GM08714 (cell line): ENCODE measurements at regions not wholly inside any gene's neighbourhood (a gene's known extent, or its start where the extent isn't known, plus 50 kb on each side); places are given as distances from the start of the nearest gene placed in this dataset.
"Not testable (repeated sequence)": the region's sequence is repeated elsewhere in the genome, so short reads cannot be mapped to it uniquely, and the experiment has no call there.

Source experiments
- H3K4me3 ChIP-seq: fragments of 200-500 bp; sonication (Bioruptor generic); 2 replicates; pipeline ENCODE4 v1.5.1; 2014; ENCODE audit warnings: mild to moderate bottlenecking, low read length, inconsistent platforms
- ZNF274 ChIP-seq: IDR thresholded peaks from 2 replicates; pipeline ENCODE4 v1.6.1; 2012; ENCODE audit warnings: mild to moderate bottlenecking, low read depth, low read length

DNA sequence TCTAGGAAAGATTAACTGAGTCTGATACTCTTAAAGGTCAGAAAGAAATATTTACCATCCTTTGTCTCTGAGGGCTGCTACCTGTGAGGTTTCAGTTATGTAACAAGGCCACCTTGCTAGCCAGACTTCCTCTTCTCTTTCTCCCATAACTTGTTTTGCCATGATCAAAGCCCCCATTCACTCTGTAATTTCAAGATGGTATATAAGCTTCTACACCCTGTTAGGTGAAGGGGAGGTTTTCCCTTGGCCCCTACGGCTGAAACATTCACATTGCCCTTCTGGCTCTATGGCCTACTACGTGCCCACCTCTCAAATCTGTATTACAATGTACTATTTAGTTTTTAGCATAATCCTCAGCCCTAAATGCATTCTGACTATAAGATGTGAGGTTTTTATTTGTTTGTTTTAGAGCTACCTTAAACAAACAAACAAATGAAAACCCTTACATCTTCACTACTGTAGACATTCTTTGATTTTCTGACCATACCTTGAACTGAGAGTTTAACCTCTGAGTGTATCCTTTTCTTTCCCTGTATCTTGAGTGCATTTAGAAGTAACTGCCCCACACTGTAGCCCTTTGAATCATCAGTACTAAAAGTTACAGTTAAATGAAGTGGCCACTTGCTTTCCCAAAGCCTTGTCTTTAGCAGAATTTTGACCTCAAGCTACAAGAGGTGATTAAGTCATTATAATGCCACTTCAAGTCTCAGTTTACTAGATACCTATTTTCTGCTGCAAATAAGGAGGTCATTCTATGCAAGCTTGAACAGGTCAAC, 332.2 kb downstream of the SOCS6 start:
- TF ChIP-seq ZNF274: no peak
- H3K4me3 ChIP-seq: no peak overlapping the region

DNA sequence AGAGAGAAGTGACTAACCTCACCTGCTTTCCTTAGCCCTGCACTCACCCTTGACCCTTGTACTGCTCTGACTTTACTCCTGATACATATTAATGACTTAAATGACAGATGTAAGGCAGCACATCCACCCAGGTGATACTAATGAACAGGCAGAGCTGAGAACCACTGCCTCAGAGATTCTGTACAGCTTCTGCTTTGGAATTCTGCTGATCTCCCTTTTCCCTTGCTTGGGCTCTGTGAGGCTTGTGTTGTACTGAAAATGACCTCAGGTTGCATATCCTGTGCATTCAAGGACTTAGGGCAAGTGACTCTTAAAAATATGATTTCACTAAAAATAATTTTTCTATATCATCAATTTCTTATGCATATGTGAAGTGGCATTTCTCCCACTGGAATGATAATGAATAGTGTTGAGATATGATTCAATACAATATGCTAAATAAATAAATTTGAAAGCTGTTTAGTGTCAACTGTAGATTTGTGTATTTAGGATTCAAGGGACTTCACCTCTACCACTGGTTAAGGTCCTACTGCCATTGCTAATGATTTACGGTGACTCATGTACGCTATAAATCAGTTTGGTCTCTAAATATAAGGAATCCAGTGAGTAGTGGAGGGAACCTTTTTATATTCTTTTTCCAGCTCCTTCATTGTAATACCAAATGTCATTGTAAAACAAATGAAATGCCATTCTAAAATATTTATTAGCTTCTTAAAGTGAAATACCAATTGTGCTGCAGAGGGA, 328.3 kb downstream of the SOCS6 start:
- TF ChIP-seq ZNF274: no peak

DNA sequence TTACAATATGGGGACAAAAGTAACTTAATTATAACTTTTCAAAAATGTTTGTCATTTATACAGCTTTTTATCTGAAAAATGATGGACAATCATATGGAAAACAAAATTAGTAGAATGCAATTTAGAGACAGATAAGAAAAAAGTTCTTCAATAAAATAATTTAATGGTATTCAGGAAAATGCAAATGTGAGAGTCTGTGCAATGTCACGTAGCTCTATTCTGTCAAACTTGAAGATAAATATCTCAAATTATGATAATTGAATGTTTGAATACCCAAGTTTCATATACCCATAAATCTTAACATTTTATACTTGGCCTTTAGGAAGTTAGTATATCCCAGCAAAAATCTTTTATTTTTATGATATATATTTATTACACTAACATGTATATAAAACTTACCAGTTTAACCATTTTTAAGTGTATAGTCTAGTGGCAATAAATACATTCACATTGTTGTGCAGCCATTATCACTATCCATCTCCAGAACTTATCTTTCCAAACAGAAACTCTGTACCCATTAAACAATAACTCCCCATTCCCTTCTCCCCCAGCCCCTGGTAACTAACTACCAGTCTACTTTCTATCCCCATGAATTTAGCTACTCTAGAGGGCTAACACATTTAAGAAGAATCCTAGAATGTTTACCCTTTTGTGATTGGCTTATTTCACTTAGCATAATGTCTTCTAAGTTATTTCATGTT, 311.5 kb downstream of the SOCS6 start:
- TF ChIP-seq ZNF274: no peak
- H3K4me3 ChIP-seq: no peak overlapping the region

More for the DNA sequence above, 328.3 kb downstream of the SOCS6 start:
- no peak overlapping the region for H3K4me3 ChIP-seq

DNA sequence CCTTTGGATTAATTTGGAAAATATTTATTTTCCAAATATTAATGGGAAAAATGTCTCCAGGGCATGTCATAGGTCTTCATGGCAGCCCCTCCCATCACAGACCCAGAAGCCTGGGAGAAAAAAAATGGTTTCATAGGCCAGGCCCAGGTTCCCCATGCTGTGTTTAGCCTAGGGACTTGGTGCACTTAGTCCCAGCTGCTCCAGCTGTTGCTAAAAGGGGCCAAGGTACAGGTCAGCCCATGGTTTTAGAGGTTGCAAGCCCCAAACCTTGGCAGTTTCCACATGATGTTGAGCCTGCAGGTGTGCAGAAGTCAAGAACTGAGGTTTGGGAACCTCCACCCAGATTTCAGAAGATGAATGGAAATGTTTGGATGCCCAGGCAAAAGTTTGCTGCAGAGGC, 309.6 kb downstream of the SOCS6 start:
- no peak overlapping the region for H3K4me3 ChIP-seq
- no peak for TF ChIP-seq ZNF274

DNA sequence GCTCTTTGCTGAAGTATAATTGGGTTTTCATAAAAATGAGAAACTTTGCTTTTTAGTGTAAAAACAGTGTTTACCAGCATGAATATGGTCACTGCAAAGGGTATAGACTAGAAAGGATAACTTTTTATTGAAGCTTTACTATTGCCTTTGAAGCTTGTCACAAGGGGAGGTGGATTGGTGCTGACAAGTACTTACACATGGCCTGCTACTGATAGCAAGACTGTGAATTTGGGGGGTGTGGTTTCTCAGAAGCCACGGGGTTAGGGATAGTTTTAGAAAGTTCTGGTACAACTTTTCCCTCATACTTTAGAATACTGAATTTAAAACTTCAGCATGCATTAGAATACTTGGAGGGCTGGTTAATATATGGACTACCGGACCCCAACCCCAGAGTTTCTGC, 294.1 kb downstream of the SOCS6 start:
- TF ChIP-seq ZNF274: no peak

DNA sequence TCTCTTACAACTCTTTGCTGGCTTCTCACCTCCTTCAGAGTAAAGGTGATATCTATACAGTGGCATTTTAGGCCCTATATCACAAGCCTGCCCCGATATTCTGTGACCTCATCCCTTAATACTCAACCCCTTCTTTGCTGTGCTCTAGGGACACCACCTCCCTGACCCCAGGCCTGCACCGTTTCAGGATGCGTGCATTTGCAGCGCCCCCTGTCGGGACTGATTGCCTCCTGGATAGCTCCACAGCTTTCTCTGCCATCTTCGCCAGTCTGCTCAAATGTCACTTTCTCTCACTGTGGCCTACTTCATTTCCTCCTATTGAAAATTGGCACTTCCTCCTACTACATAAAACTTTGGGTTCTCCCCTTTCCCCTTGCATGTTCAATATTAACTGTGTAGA, 289.6 kb downstream of the SOCS6 start:
- H3K4me3 ChIP-seq: no peak overlapping the region
- TF ChIP-seq ZNF274: no peak

More for the DNA sequence above, 294.1 kb downstream of the SOCS6 start:
- no peak overlapping the region for H3K4me3 ChIP-seq

DNA sequence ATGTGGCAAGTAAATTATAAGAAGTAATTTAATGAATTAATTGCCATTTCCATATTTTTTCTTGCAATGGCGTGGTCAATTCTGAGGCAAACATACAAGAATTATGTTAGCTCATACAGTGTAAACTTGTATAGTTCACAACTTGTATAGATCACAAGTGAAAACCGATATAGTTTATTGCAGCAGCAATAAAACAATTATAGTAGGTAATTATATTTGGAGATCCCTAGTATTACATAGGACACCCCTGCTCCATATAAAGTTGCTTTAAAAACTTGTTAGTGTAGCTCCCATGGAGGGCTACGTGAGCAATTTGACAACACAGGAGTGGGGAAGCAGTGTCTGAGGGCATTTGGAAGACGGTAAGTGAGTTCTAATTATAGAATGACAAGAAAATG, 288.2 kb downstream of the SOCS6 start:
- TF ChIP-seq ZNF274: no peak
- no peak overlapping the region for H3K4me3 ChIP-seq

DNA sequence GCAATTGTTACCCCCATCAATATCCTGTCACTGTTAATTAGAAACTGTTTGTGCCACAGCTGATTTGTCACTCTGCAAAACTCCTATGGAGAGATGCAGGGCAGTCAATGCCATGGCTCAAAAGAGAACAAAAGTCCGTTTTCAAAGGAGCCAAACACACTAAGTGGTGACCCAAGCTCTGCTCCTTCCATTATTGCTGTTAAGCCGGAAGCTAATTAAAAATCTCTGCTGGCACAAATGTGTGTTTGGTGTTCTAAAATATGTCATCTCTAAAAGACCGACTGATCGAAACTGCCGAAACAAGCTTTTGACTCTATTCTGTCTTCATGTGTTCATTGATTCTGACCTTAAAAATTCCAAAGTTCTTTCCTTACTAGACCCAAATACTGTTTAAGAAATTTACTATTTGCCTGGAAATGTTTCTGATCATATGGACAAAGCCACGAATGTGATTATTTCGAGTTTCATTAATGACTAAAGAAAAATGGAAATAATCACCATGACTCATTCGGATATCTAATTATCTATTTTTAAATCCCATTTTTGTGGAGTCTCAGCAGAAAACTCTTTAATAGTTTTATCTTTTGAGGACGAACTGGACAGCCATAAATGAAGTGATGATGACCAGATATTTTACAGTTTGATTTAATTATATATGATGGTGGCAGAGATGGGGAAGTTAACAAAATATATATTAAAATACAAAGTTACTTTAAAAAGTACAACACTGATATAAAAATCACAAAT, 287.6 kb downstream of the SOCS6 start:
- no peak overlapping the region for H3K4me3 ChIP-seq
- no peak for TF ChIP-seq ZNF274

DNA sequence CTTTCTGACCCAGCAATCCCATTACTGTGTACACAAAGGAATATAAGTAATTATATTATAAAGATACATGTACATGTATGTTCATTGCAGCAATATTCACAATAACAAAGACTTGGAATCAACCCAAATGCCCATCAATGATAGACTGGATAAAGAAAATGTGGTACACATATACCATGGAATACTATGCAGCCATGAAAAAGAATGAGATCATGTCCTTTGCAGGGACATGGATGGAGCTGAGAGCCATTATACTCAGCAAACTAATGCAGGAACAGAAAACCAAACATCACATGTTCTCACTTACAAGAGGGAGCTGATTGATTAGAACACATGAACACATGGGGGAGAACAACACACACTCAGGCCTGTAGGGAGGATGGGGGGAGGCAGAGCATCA, 286.1 kb downstream of the SOCS6 start:
- H3K4me3 ChIP-seq: not testable (repeated sequence)

DNA sequence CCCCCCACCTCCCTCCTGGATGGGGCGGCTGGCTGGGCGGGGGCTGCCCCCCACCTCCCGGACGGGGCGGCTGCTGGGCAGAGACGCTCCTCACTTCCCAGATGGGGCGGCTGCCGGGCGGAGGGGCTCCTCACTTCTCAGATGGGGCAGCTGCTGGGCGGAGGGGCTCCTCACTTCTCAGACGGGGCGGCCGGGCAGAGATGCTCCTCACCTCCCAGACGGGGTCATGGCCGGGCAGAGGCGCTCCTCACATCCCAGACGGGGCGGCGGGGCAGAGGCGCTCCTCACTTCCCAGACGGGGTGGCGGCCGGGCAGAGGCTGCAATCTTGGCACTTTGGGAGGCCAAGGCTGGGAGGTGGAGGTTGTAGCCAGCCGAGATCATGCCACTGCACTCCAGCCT, 280.8 kb downstream of the SOCS6 start:
- H3K4me3 ChIP-seq: not testable (repeated sequence)

DNA sequence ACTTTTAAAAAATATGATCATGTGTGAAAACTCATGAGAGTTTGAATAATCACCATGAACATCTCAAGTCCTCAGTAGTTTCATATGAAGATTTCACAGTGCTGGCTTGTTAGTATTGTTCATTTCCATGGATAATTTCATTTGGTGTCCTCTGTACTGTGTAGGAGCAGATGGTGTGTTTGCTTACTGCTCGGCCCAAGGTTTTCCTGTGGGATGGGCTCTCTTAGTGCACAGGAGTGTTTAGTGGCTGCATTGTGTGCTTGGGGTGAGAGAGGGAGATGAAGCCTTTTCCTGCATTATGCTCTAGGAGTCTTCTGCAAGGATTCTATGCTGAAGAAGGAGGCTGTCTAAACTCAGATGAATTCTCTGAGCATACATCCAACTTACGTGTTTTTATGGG, 270.6 kb downstream of the SOCS6 start:
- no peak for TF ChIP-seq ZNF274
- no peak overlapping the region for H3K4me3 ChIP-seq

DNA sequence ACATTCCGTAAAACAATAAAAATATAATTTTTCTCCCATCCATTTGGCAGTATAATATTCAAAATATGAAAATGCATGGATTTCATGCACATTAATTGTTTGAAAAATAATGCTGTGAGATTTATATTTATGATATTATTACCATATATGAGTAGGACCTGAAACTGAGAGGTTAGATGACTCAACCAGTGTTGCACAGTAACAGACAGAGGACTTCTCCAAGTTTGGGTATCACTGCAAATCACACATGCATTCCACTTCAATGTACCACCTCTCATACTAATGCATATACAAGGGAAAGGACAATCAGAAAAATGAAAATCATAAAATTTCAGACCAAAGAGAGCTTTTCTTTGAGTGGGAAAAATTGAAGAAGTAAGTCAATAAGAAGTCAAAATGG, 269.5 kb downstream of the SOCS6 start:
- H3K4me3 ChIP-seq: no peak overlapping the region
- TF ChIP-seq ZNF274: no peak

DNA sequence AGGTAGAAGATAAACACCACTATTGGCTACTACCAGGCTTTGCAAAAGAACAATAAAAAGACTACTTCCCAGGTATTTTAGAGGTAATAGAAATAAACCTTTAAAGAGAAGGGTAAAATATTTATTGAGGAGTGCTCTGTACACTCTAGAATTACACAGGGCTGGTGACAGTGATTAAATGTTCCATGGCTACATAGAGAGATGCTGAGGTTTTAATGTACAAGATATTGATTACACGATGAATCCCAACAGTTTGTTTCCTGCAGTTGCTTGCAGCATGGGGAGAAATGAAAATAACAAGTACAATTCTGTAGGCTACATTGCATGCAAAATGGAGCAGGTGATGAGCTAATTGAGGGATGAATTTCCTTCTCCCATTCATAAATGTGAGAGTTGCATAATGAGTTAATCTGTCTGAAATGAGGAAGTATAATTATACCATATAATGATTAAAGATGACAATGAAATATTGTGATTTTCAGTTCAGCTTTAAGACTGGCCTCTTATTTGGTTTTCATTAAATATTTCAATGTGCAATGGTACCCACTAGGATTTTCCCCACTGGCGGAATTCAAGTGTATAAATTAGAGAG, 266.1 kb downstream of the SOCS6 start:
- TF ChIP-seq ZNF274: no peak
- no peak overlapping the region for H3K4me3 ChIP-seq

DNA sequence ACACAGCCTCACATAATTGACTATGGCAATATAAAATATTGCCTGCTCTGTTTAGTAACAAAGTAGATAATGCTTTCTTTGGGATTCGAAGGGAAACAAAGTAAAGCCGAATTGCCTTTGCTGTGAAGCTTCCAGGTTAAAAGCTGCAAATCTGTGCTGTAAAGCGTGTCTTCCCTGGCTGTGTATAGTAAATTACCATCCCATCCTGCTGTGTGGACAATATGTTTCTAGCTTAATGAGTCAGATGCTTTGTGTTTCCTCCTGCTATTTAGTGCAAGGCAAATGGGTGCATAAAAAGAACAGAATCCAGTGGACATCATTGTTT, 265.1 kb downstream of the SOCS6 start:
- no peak overlapping the region for H3K4me3 ChIP-seq
- no peak for TF ChIP-seq ZNF274
